Gastroesophageal sphincter (tissue), 2 donors: ENCODE measurements at regions not wholly inside any gene's neighbourhood (a gene's known extent, or its start where the extent isn't known, plus 50 kb on each side); places are given as distances from the start of the nearest gene placed in this dataset.
"Not testable (repeated sequence)": the region's sequence is repeated elsewhere in the genome, so short reads cannot be mapped to it uniquely, and the experiment has no call there.

Experiments
- EP300 ChIP-seq: sonication (generic); formaldehyde crosslinking; IDR thresholded peaks from one replicate; pipeline ENCODE4 v1.6.1; 2017; ENCODE audit warnings: antibody characterized with exemption, mild to moderate bottlenecking
- POLR2A ChIP-seq, 2 donors: fragments of 450-650 bp; IDR thresholded peaks; one replicate each; pipeline ENCODE4 v1.6.1; 2017; ENCODE audit warnings: antibody characterized with exemption in 2 of 2, mild to moderate bottlenecking in 2 of 2, moderate library complexity in 1 of 2

DNA sequence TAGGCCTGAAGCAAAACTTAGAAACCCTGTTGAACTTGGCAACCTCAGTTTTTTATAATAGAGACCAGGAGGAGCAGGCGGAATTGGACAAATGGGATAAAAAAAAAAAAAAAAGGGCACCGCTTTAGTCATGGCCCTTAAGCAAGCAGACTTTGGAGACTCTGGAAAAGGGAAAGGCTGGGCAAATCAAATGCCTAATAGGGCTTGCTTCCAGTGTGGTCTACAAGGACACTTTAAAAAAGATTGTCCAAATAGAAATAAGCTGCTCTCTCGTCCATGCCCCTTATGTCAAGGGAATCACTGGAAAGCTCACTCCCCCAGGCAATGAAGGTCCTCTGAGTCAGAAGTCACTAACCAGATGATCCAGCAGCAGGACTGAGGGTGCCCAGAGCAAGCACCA is 229.0 kb upstream of the CWC22 start:
- TF ChIP-seq EP300; POLR2A (IDR thresholded peaks at IDR 0.05): not testable (repeated sequence)
